GM23248 (cell line): ENCODE measurements at regions not wholly inside any gene's neighbourhood (a gene's known extent, or its start where the extent isn't known, plus 50 kb on each side); places are given as distances from the start of the nearest gene placed in this dataset.

Source experiments
- DNase-seq: peaks from one replicate; pipeline ENCODE4 v3.0.0-alpha.2; 2015
- H2AFZ ChIP-seq: fragments of 200-600 bp; sonication (generic); 2 replicates; pipeline ENCODE4 v1.6.1; 2016; ENCODE audit warnings: antibody characterized with exemption
- H3F3A ChIP-seq: fragments of 200-600 bp; sonication (generic); 2 replicates; pipeline ENCODE4 v1.6.1; 2016; ENCODE audit warnings: mild to moderate bottlenecking, antibody characterized with exemption, mixed run types; ENCODE audit not compliant: insufficient read depth
- H3K27ac ChIP-seq: fragments of 200-600 bp; sonication (generic); 2 replicates; pipeline ENCODE4 v1.5.1; 2016; ENCODE audit warnings: mild to moderate bottlenecking
- H3K27me3 ChIP-seq: fragments of 200-600 bp; sonication (generic); replicated peaks from 2 replicates; pipeline ENCODE4 v1.6.1; 2016; ENCODE audit warnings: mild to moderate bottlenecking; ENCODE audit not compliant: insufficient read depth
- H3K36me3 ChIP-seq: fragments of 200-600 bp; sonication (generic); 2 replicates; pipeline ENCODE4 v1.6.1; 2016; ENCODE audit warnings: low read depth, mild to moderate bottlenecking
- H3K4me1 ChIP-seq: fragments of 200-600 bp; sonication (generic); 2 replicates; pipeline ENCODE4 v1.6.1; 2016; ENCODE audit warnings: mild to moderate bottlenecking; ENCODE audit not compliant: insufficient read depth
- H3K4me2 ChIP-seq: fragments of 200-600 bp; sonication (generic); one replicate; pipeline ENCODE4 v1.6.1; 2016; ENCODE audit warnings: mild to moderate bottlenecking; ENCODE audit not compliant: unreplicated experiment
- H3K4me3 ChIP-seq: fragments of 200-600 bp; sonication (generic); 2 replicates; pipeline ENCODE4 v1.5.1; 2016; ENCODE audit warnings: mild to moderate bottlenecking
- H3K79me2 ChIP-seq: fragments of 200-600 bp; sonication (generic); 2 replicates; pipeline ENCODE4 v1.6.1; 2016; ENCODE audit warnings: mild to moderate bottlenecking; ENCODE audit not compliant: insufficient read depth
- H3K9ac ChIP-seq: fragments of 200-600 bp; sonication (generic); 2 replicates; pipeline ENCODE4 v1.6.1; 2016; ENCODE audit warnings: mild to moderate bottlenecking
- H3K9me2 ChIP-seq: fragments of 200-600 bp; sonication (generic); 2 replicates; pipeline ENCODE4 v1.6.1; 2016; ENCODE audit warnings: mixed run types, mild to moderate bottlenecking, moderate library complexity; ENCODE audit not compliant: insufficient read depth
- H3K9me3 ChIP-seq: fragments of 200-600 bp; sonication (generic); one replicate; pipeline ENCODE4 v1.6.1; 2017; ENCODE audit warnings: low read depth
- H4K20me1 ChIP-seq: fragments of 200-600 bp; sonication (generic); 2 replicates; pipeline ENCODE4 v1.6.0; 2016; ENCODE audit not compliant: insufficient read depth
- EZH2 ChIP-seq: fragments of 200-600 bp; sonication (generic); IDR thresholded peaks from 2 replicates; pipeline ENCODE4 v1.6.1; 2018; ENCODE audit warnings: antibody characterized with exemption, mild to moderate bottlenecking; ENCODE audit not compliant: insufficient read depth, poor library complexity, severe bottlenecking
- EZH2phosphoT487 ChIP-seq: fragments of 200-600 bp; sonication (generic); IDR thresholded peaks from 2 replicates; pipeline ENCODE4 v1.6.1; 2018; ENCODE audit warnings: antibody characterized with exemption, moderate library complexity, mild to moderate bottlenecking, low read depth; ENCODE audit not compliant: insufficient read depth
- WGBS, 2 experiments: methylation state at CpG; one replicate each; pipeline ENCODE4 v1.1.6; 2015 to 2017; ENCODE audit warnings: low lambda C conversion rate in 2 of 2, low coverage in 1 of 2; ENCODE audit errors: missing lambda C conversion rate in 2 of 2; 5-methylcytosine and 5-hydroxymethylcytosine counted together
- in situ Hi-C: fragments of 300-500 bp; cut with MboI; formaldehyde crosslinking; loops from 2 replicates; pipeline ENCODE4 v1.15.0; 2020

- DNase-seq, result peak; percentile 66
- Histone ChIP-seq H3K9me2 (no peaks in the 10 kb centered on the region), H3K4me1 (peaks cover 35% of the 10 kb centered on the region), H3K4me2 (no peak overlapping the region), H4K20me1 (no peaks in the 10 kb centered on the region), H3K9me3 (no peaks in the 10 kb centered on the region), H3K27me3 (no peaks in the 10 kb centered on the region), H3K79me2 (no peaks in the 10 kb centered on the region), H3K36me3 (no peaks in the 10 kb centered on the region), H2AFZ (no peak overlapping the region), H3K27ac (no peak overlapping the region), H3F3A (peaks cover 14% of the 10 kb centered on the region), H3K4me3 (no peak overlapping the region), H3K9ac (no peak overlapping the region)
- WGBS, 2 experiments, result 45 to 52% methylated on average over 2 of the region's 2 CpGs
- in situ Hi-C loops, result no loop called here
- TF ChIP-seq EZH2, result no peak
- no peak for TF ChIP-seq EZH2phosphoT487
Observed at GRCh38 chr5:169421677-169422076, 120.7 kb upstream of the SLIT3 start.

DNA sequence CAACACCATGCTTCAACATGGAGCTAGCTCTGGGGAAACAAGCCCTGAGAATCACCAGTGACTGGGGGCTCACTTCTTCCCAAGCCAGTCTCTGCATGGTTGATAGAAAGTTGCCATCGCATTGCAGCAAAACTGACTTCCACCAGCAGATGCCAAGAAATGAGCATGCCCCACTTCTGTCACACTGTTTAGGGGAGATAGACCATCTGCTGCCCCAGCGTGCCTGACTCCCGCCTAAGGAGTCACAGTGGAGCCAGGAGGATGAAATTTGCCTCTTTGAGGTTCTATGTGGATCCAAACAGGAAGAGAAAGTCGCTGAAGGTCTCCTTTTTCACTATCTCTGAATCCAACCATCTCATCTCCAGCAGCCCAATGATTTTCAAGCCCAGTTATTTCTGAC is 116.7 kb upstream of the SLIT3 start:
- Histone ChIP-seq H3K4me2 (no peak overlapping the region), H3F3A (peaks cover 35% of the 10 kb centered on the region), H3K79me2 (no peaks in the 10 kb centered on the region), H3K4me3 (no peak overlapping the region), H3K36me3 (no peaks in the 10 kb centered on the region), H3K9ac (no peak overlapping the region), H3K9me3 (no peaks in the 10 kb centered on the region), H3K4me1 (peaks cover 60% of the 10 kb centered on the region), H3K27ac (peak overlapping the region; percentile 84; the same call in 1 of the 2 replicates), H3K9me2 (no peaks in the 10 kb centered on the region), H3K27me3 (no peaks in the 10 kb centered on the region), H2AFZ (no peak overlapping the region), H4K20me1 (no peaks in the 10 kb centered on the region)
- TF ChIP-seq EZH2, result no peak
- TF ChIP-seq EZH2phosphoT487, result no peak
- DNase-seq, result no peak
- 98% methylated on average over 4 of the region's 4 CpGs for WGBS, 2 experiments
- in situ Hi-C loops, result no loop called here

GRCh38 chr5:169416583-169417196 is 115.8 kb upstream of the SLIT3 start:
- peak; percentile 100 for DNase-seq
- in situ Hi-C loops, result no loop called here
- Histone ChIP-seq H2AFZ (peak overlapping the region; percentile 44), H3K36me3 (no peaks in the 10 kb centered on the region), H3K79me2 (no peaks in the 10 kb centered on the region), H4K20me1 (no peaks in the 10 kb centered on the region), H3K27ac (peak overlapping the region; percentile 84), H3F3A (peaks cover 45% of the 10 kb centered on the region), H3K9me2 (no peaks in the 10 kb centered on the region), H3K9me3 (no peaks in the 10 kb centered on the region), H3K4me3 (peak overlapping the region; percentile 47), H3K9ac (peak overlapping the region; percentile 52), H3K4me1 (peaks cover 64% of the 10 kb centered on the region), H3K4me2 (peak overlapping the region; percentile 79), H3K27me3 (no peaks in the 10 kb centered on the region)
- peak; percentile 72; the same call in 1 of the 2 replicates for TF ChIP-seq EZH2phosphoT487
- TF ChIP-seq EZH2, result no peak
- 2 to 3% methylated on average over 15 of the region's 15 CpGs for WGBS, 2 experiments

- Histone ChIP-seq H3K27me3 (no peaks in the 10 kb centered on the region), H3K4me2 (peak overlapping the region; percentile 10), H3K9ac (no peak overlapping the region), H2AFZ (no peak overlapping the region), H3K4me3 (no peak overlapping the region), H3K4me1 (peaks cover 64% of the 10 kb centered on the region), H4K20me1 (no peaks in the 10 kb centered on the region), H3K36me3 (no peaks in the 10 kb centered on the region), H3K79me2 (no peaks in the 10 kb centered on the region), H3K27ac (peak overlapping the region; percentile 84; the same call in 1 of the 2 replicates), H3F3A (peaks cover 48% of the 10 kb centered on the region), H3K9me2 (no peaks in the 10 kb centered on the region), H3K9me3 (no peaks in the 10 kb centered on the region)
- TF ChIP-seq EZH2phosphoT487, result no peak
- no peak for TF ChIP-seq EZH2
- in situ Hi-C loops, result no loop called here
- 85 to 88% methylated on average over 5 of the region's 5 CpGs for WGBS, 2 experiments
- no peak for DNase-seq
Observed at GRCh38 chr5:169415948-169416347, 115.0 kb upstream of the SLIT3 start.
